Effector memory CD4-positive, alpha-beta T cell (primary cell): ENCODE measurements at regions not wholly inside any gene's neighbourhood (a gene's known extent, or its start where the extent isn't known, plus 50 kb on each side); places are given as distances from the start of the nearest gene placed in this dataset.

Experiments used
- DNase-seq, 3 donors: peaks; one replicate each; pipeline ENCODE4 v3.0.0-alpha.2; 2020
- H3K27ac ChIP-seq: 2 replicates; pipeline ENCODE4 v1.7.0; 2013; ENCODE audit warnings: mild to moderate bottlenecking, low read length, moderate library complexity; ENCODE audit not compliant: insufficient read depth, poor library complexity, severe bottlenecking
- H3K27me3 ChIP-seq: replicated peaks from 2 replicates; pipeline ENCODE4 v1.7.0; 2013; ENCODE audit warnings: mild to moderate bottlenecking, low read length; ENCODE audit not compliant: insufficient read depth, control insufficient read depth, poor library complexity, severe bottlenecking
- H3K36me3 ChIP-seq: 2 replicates; pipeline ENCODE4 v1.7.0; 2013; ENCODE audit warnings: mild to moderate bottlenecking, low read length, moderate library complexity; ENCODE audit not compliant: control insufficient read depth, insufficient read depth
- H3K4me1 ChIP-seq: 2 replicates; pipeline ENCODE4 v1.7.0; 2013; ENCODE audit warnings: low read length, mild to moderate bottlenecking; ENCODE audit not compliant: control insufficient read depth, insufficient read depth, poor library complexity, severe bottlenecking
- H3K4me3 ChIP-seq: 2 replicates; pipeline ENCODE4 v1.7.0; 2013; ENCODE audit warnings: low read length, low read depth, mild to moderate bottlenecking; ENCODE audit not compliant: insufficient read depth, poor library complexity, severe bottlenecking
- H3K9me3 ChIP-seq: 2 replicates; pipeline ENCODE4 v1.7.0; 2013; ENCODE audit warnings: mild to moderate bottlenecking, low read length, moderate library complexity; ENCODE audit not compliant: control insufficient read depth

GRCh38 chr6:14436592-14437132 lies 319.1 kb downstream of the CD83 start:
- Histone ChIP-seq H3K27ac (no peak overlapping the region), H3K4me1 (no peaks in the 10 kb centered on the region), H3K27me3 (no peaks in the 10 kb centered on the region), H3K4me3 (no peak overlapping the region), H3K36me3 (no peaks in the 10 kb centered on the region), H3K9me3 (no peaks in the 10 kb centered on the region)
- DNase-seq = no peak

- no peak for DNase-seq
- Histone ChIP-seq H3K36me3 (no peaks in the 10 kb centered on the region), H3K9me3 (no peaks in the 10 kb centered on the region), H3K27me3 (no peaks in the 10 kb centered on the region), H3K4me1 (no peaks in the 10 kb centered on the region), H3K27ac (no peak overlapping the region), H3K4me3 (no peak overlapping the region)
Measured at GRCh38 chr6:14439419-14439818, 321.8 kb downstream of the CD83 start.

GRCh38 chr6:14440215-14440910 lies 322.8 kb downstream of the CD83 start:
- H3K27me3 ChIP-seq = no peaks in the 10 kb centered on the region
- no peak for DNase-seq
- no peak overlapping the region for H3K4me3 ChIP-seq
- H3K27ac ChIP-seq = no peak overlapping the region
- no peaks in the 10 kb centered on the region for H3K36me3 ChIP-seq
- no peaks in the 10 kb centered on the region for H3K9me3 ChIP-seq
- no peaks in the 10 kb centered on the region for H3K4me1 ChIP-seq

- no peaks in the 10 kb centered on the region for H3K4me1 ChIP-seq
- no peak overlapping the region for H3K27ac ChIP-seq
- H3K4me3 ChIP-seq = no peak overlapping the region
- no peaks in the 10 kb centered on the region for H3K27me3 ChIP-seq
- H3K9me3 ChIP-seq = no peaks in the 10 kb centered on the region
- no peak for DNase-seq
- no peaks in the 10 kb centered on the region for H3K36me3 ChIP-seq
Measured at GRCh38 chr6:14440940-14441781, 323.6 kb downstream of the CD83 start.

- Histone ChIP-seq H3K27me3 (no peaks in the 10 kb centered on the region), H3K27ac (no peak overlapping the region), H3K9me3 (no peaks in the 10 kb centered on the region), H3K4me1 (no peaks in the 10 kb centered on the region), H3K36me3 (no peaks in the 10 kb centered on the region), H3K4me3 (no peak overlapping the region)
- DNase-seq = no peak
Measured at GRCh38 chr6:14442242-14442641, 324.7 kb downstream of the CD83 start.

- Histone ChIP-seq H3K27me3 (no peaks in the 10 kb centered on the region), H3K4me3 (no peak overlapping the region), H3K27ac (no peak overlapping the region), H3K36me3 (no peaks in the 10 kb centered on the region), H3K9me3 (no peaks in the 10 kb centered on the region), H3K4me1 (no peaks in the 10 kb centered on the region)
- DNase-seq = no peak
Measured at GRCh38 chr6:14443629-14444268, 326.2 kb downstream of the CD83 start.

GRCh38 chr6:14444295-14444972 lies 326.9 kb downstream of the CD83 start:
- H3K36me3 ChIP-seq = no peaks in the 10 kb centered on the region
- H3K4me3 ChIP-seq = no peak overlapping the region
- H3K4me1 ChIP-seq = peaks cover 3% of the 10 kb centered on the region
- no peaks in the 10 kb centered on the region for H3K9me3 ChIP-seq
- H3K27ac ChIP-seq = no peak overlapping the region
- H3K27me3 ChIP-seq = no peaks in the 10 kb centered on the region
- DNase-seq = no peak

- H3K4me1 ChIP-seq = peaks cover 4% of the 10 kb centered on the region
- no peak overlapping the region for H3K27ac ChIP-seq
- no peak for DNase-seq
- no peak overlapping the region for H3K4me3 ChIP-seq
- H3K9me3 ChIP-seq = no peaks in the 10 kb centered on the region
- H3K27me3 ChIP-seq = no peaks in the 10 kb centered on the region
- H3K36me3 ChIP-seq = no peaks in the 10 kb centered on the region
Measured at GRCh38 chr6:14447240-14447639, 329.7 kb downstream of the CD83 start.

- Histone ChIP-seq H3K9me3 (no peaks in the 10 kb centered on the region), H3K4me1 (peaks cover 14% of the 10 kb centered on the region), H3K36me3 (no peaks in the 10 kb centered on the region), H3K27me3 (no peaks in the 10 kb centered on the region), H3K27ac (no peak overlapping the region), H3K4me3 (no peak overlapping the region)
- no peak for DNase-seq
Measured at GRCh38 chr6:14448246-14448645, 330.7 kb downstream of the CD83 start.
